ENCODE measurements at regions not wholly inside any gene's neighbourhood (a gene's known extent, or its start where the extent isn't known, plus 50 kb on each side); places are given as distances from the start of the nearest gene placed in this dataset.

GRCh38 chr6:168193816-168194721 lies 115.1 kb upstream of the FRMD1 start:
- Mint-ChIP-seq H3K4me1 (no peaks in the 10 kb centered on the region), H3K27me3 (no peaks in the 10 kb centered on the region), H3K9me3 (ENCODE audit: insufficient read depth) (no peaks in the 10 kb centered on the region), H3K4me3 (no peak overlapping the region), H3K27ac (no peak overlapping the region)
- Histone ChIP-seq H3K36me3 (replicated peaks in 1 of 2; ENCODE audit: control extremely low read depth in 1 of 2, control insufficient read depth in 1 of 2, extremely low read depth in 1 of 2, insufficient read depth in 2 of 2, low read length in 1 of 2) (no peaks in the 10 kb centered on the region), H3K79me2 (ENCODE audit: control insufficient read depth, insufficient read depth, low read length) (no peaks in the 10 kb centered on the region), H3K27ac (ENCODE audit: low read length in 2 of 2) (no peak overlapping the region), H3K9ac (ENCODE audit: low read length) (no peak overlapping the region), H3K27me3 (replicated peaks in 1 of 4; ENCODE audit: control extremely low read depth in 1 of 4, control insufficient read depth in 3 of 4, insufficient read depth in 4 of 4, low read length in 3 of 4) (no peaks in the 10 kb centered on the region), H3K4me1 (ENCODE audit: control insufficient read depth in 2 of 2, insufficient read depth in 2 of 2, low read length in 2 of 2) (no peaks in the 10 kb centered on the region), H3K9me3 (ENCODE audit: control extremely low read depth in 1 of 3, control insufficient read depth in 2 of 3, insufficient read depth in 1 of 3, low read length in 2 of 3) (peaks cover 0 to 11% (median 0%) of the 10 kb centered on the region in 3 donors), H4K20me1 (ENCODE audit: control insufficient read depth, insufficient read depth, low read length, poor library complexity, severe bottlenecking) (no peaks in the 10 kb centered on the region), H3K4me3 (ENCODE audit: control extremely low read depth in 1 of 5, extremely low read depth in 1 of 5, insufficient read depth in 1 of 5, low read depth in 2 of 5, low read length in 4 of 5) (no peak overlapping the region), H3K4me2 (replicated peaks; ENCODE audit: low read depth, low read length, poor library complexity, severe bottlenecking) (no peak overlapping the region), H2AFZ (ENCODE audit: insufficient read depth, low read depth, low read length, poor library complexity, severe bottlenecking) (no peak overlapping the region)
- intact Hi-C loops (cut with micrococcal nuclease), result no loop called here
- ChIA-PET POLR2A (no interaction called here), CTCF (no interaction called here)
- TF ChIP-seq EZH2 (IDR thresholded peaks at IDR 0.05; ENCODE audit: borderline replicate concordance, insufficient read depth, low read depth, low read length, poor library complexity, severe bottlenecking), result no peak
- no peak for TF ChIP-seq CTCF (IDR thresholded peaks at IDR 0.05)
- DNase-seq (no peak), ATAC-seq (ENCODE audit: low read depth) (no peak)
- WGBS (ENCODE audit: insufficient coverage), result 83% methylated on average over 39 of the region's 42 CpGs
